ENCODE measurements at regions not wholly inside any gene's neighbourhood (a gene's known extent, or its start where the extent isn't known, plus 50 kb on each side); places are given as distances from the start of the nearest gene placed in this dataset.

DNA sequence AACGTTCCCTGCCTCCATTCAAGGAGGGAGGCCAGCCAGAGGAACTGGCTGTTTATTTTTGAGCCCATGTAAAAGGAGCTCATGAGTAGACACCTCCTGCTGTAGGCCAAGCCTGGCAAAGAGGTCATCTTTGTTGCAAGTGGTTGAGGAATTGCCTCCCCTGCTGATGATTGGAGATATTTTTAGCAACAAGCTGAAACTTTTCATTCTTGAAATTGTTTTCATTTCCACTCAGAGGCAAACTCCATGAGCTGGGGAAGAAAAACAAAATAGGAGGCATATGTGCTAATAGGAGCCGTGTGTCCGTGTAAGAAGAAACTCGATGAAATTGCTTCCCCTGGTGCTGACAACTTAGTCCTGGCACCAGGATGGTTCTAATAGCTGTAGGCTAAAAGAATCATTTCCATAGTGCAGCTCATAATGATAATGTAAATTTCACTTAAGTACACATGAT, 440.1 kb upstream of the FAR2 start:
- Histone ChIP-seq H3K27ac (no peak overlapping the region), H3K9me3 (no peaks in the 10 kb centered on the region), H3K4me3 (no peak overlapping the region), H3K27me3 (no peaks in the 10 kb centered on the region), H3K4me1 (no peaks in the 10 kb centered on the region), H3K36me3 (no peaks in the 10 kb centered on the region)
- WGBS, 2 donors, result 70 to 72% methylated on average over 4 of the region's 4 CpGs
- intact Hi-C loops (cut with DNase I), result no loop called here
- TF ChIP-seq POLR2AphosphoS5 (IDR thresholded peaks at IDR 0.05), result no peak
- no peak for TF ChIP-seq POLR2A (IDR thresholded peaks at IDR 0.05)
- no peak for TF ChIP-seq EP300 (IDR thresholded peaks at IDR 0.05)
- TF ChIP-seq, protein P1, sequence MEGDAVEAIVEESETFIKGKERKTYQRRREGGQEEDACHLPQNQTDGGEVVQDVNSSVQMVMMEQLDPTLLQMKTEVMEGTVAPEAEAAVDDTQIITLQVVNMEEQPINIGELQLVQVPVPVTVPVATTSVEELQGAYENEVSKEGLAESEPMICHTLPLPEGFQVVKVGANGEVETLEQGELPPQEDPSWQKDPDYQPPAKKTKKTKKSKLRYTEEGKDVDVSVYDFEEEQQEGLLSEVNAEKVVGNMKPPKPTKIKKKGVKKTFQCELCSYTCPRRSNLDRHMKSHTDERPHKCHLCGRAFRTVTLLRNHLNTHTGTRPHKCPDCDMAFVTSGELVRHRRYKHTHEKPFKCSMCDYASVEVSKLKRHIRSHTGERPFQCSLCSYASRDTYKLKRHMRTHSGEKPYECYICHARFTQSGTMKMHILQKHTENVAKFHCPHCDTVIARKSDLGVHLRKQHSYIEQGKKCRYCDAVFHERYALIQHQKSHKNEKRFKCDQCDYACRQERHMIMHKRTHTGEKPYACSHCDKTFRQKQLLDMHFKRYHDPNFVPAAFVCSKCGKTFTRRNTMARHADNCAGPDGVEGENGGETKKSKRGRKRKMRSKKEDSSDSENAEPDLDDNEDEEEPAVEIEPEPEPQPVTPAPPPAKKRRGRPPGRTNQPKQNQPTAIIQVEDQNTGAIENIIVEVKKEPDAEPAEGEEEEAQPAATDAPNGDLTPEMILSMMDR (IDR thresholded peaks at IDR 0.05), result no peak
- DNase-seq, result no peak

DNA sequence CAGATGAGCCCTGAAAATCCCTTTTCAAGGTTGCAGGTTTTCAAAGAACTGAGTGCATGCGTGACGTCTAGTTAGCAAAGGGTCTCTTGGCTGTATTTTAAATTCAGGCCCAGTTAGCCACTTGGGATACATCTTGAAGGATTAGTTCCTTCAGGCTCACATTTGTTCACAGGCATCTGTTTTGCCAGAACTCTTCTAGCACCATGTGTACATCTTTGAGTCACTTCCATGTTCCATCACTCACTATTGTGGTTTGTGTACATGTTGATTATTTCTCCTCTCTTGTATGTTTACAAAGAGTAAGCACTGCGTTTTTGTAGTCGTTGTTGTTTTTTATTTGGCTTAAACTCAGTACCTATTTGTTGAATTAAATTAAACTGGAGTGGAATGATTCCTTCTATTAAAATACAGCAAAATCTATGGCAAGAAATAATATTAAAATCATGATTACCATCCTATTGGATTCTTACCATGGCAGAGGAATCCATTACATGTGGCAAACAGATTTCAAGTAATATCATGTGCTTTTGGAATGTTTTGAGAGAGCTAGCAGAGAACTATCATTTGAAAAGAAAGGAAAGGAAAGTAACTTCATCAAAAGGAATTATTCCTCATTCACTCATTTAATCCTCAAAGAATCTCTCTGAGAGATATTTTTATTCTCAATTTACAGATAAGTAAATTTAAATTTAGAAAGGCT, 438.9 kb upstream of the FAR2 start:
- no peak for DNase-seq
- Histone ChIP-seq H3K27me3 (no peaks in the 10 kb centered on the region), H3K36me3 (no peaks in the 10 kb centered on the region), H3K27ac (no peak overlapping the region), H3K4me1 (no peaks in the 10 kb centered on the region), H3K4me3 (no peak overlapping the region), H3K9me3 (no peaks in the 10 kb centered on the region)
- intact Hi-C loops (cut with DNase I), result no loop called here
- TF ChIP-seq EP300 (IDR thresholded peaks at IDR 0.05) (no peak), POLR2AphosphoS5 (IDR thresholded peaks at IDR 0.05) (no peak), POLR2A (IDR thresholded peaks at IDR 0.05) (no peak)
- TF ChIP-seq, protein P1 (IDR thresholded peaks at IDR 0.05), result no peak
- WGBS, 2 donors, result 79 to 84% methylated on average over 4 of the region's 4 CpGs

DNA sequence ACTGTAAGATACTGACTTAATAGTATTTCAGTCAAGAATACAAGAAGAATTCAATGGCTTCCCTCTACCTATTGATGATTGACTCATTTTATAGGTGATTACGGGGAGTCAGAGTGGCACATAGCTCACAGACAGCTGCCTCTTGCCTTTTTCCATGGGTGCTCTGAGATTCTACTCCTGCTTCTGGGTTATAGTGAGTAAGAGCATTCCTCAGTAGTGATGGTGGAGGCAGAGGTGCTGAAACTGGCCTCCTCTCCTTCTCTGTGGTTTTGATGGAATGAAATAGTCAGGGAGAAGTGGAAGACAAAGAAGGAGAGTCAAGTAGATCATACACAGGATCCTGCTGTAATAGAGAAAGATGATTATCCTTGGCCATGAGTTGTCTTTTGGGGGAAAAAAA, 438.2 kb upstream of the FAR2 start:
- H3K27me3 ChIP-seq, result no peaks in the 10 kb centered on the region
- no peak overlapping the region for H3K4me3 ChIP-seq
- no peak for TF ChIP-seq EP300 (IDR thresholded peaks at IDR 0.05)
- no peak for TF ChIP-seq POLR2AphosphoS5 (IDR thresholded peaks at IDR 0.05)
- TF ChIP-seq POLR2A (IDR thresholded peaks at IDR 0.05), result no peak
- TF ChIP-seq, protein P1 (IDR thresholded peaks at IDR 0.05), result no peak
- H3K4me1 ChIP-seq, result no peaks in the 10 kb centered on the region
- 55 to 78% methylated on average over 1 of the region's 1 CpG for WGBS, 2 donors
- no peaks in the 10 kb centered on the region for H3K36me3 ChIP-seq
- no peaks in the 10 kb centered on the region for H3K9me3 ChIP-seq
- no peak overlapping the region for H3K27ac ChIP-seq
- no peak for DNase-seq
- intact Hi-C loops (cut with DNase I), result no loop called here

- no peak for DNase-seq
- WGBS, 2 donors, result 49 to 72% methylated on average over 1 of the region's 1 CpG
- Histone ChIP-seq H3K27ac (no peak overlapping the region), H3K9me3 (no peaks in the 10 kb centered on the region), H3K4me1 (no peaks in the 10 kb centered on the region), H3K4me3 (no peak overlapping the region), H3K27me3 (no peaks in the 10 kb centered on the region), H3K36me3 (no peaks in the 10 kb centered on the region)
- TF ChIP-seq, protein P1 (IDR thresholded peaks at IDR 0.05), result no peak
- TF ChIP-seq POLR2AphosphoS5 (IDR thresholded peaks at IDR 0.05) (no peak), POLR2A (IDR thresholded peaks at IDR 0.05) (no peak), EP300 (IDR thresholded peaks at IDR 0.05) (no peak)
- intact Hi-C loops (cut with DNase I), result no loop called here
These were observed 437.7 kb upstream of the FAR2 start for GRCh38 chr12:28711421-28711820.

- H3K4me3 ChIP-seq, result no peak overlapping the region
- no peak for DNase-seq
- intact Hi-C loops (cut with DNase I), result no loop called here
These were observed 406.3 kb upstream of the FAR2 start for GRCh38 chr12:28742791-28743190.

More at GRCh38 chr12:28742791-28743190, 406.3 kb upstream of the FAR2 start:
- Histone ChIP-seq H3K9me3 (no peaks in the 10 kb centered on the region), H3K4me1 (no peaks in the 10 kb centered on the region), H3K27ac (no peak overlapping the region), H3K27me3 (no peaks in the 10 kb centered on the region), H3K36me3 (no peaks in the 10 kb centered on the region)
- TF ChIP-seq POLR2A (IDR thresholded peaks at IDR 0.05) (no peak), POLR2AphosphoS5 (IDR thresholded peaks at IDR 0.05) (no peak)
- TF ChIP-seq, protein P1 (IDR thresholded peaks at IDR 0.05), result no peak
